Hematopoietic multipotent progenitor cell treated with erythropoietin and hydrocortisone succinate and interleukin-3 and kit ligand, for 4 days (in vitro differentiated cells): ENCODE measurements at regions not wholly inside any gene's neighbourhood (a gene's known extent, or its start where the extent isn't known, plus 50 kb on each side); places are given as distances from the start of the nearest gene placed in this dataset.

Source experiments
- DNase-seq: peaks from one replicate; pipeline ENCODE4 v3.0.0-alpha.2; 2015

DNA sequence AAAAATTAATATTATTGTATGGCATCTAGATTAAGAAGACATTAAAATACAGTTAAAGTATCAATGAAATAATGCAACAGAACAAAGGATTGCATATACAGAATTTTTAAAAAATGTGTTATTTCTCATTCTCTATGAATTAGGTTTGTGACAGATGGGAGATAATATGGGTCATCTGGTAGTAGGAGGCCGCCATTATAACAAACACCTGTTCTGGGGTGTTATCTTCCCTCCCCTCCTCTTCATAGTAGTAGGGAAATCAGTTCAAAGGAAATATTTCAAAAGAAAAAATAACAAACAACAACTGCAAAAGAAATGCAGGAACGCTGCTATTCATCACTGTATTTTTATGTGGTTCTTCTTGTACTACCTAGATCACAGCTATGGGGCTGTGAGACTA, 187.0 kb upstream of the ATP2B1 start:
- DNase-seq = no peak

DNA sequence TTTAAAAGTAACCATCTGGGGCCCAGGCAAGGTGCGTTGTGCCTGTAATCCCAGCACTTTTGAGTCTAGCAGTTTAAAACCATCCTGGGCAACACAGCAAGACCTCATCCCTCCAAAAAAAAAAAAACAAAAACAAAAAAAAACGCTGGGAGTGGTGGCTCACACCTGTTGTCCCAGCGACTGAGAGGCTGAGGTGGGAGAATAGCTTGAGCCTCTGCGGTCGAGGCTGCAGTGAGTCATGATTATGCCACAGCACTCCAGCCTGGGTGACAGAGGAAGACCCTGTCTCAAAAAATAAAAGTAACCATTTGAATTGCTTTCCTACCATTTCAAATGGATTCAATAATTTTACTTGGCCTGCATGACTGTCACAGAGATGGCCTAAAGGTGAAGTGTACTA, 186.5 kb upstream of the ATP2B1 start:
- no peak for DNase-seq

DNA sequence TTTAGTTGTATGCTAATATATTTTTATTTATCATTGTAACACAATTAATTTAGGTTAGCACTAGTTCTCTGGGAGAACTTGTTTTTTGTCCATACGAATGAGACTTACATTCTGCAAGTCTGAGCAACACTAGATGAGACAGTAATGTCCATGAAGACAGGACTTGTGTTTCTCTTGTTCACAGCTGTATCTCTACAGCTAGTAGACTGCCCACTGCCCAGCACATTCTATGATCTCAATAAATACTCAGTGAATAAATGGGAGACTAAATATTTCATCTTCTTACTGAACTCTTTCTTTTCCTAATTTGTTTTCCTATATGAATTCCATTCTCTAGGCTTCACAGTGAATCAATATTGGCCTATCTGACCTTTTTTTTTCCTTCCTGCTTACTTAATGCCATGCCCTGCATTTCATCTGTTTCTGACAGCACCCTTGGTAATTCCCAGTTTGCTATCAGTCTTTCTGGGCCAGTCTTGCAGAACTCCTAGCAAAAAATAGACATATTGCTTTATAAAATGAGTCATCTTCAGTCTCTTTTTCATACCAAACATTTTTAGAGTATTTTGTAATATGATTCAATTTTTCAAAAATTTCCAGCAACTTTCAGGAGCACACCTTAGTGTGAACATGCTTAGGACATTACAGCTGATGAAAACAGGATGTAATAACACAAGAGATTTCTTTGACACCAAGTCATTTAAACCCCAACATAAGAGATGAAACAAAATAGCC, 185.5 kb upstream of the ATP2B1 start:
- DNase-seq = no peak

DNA sequence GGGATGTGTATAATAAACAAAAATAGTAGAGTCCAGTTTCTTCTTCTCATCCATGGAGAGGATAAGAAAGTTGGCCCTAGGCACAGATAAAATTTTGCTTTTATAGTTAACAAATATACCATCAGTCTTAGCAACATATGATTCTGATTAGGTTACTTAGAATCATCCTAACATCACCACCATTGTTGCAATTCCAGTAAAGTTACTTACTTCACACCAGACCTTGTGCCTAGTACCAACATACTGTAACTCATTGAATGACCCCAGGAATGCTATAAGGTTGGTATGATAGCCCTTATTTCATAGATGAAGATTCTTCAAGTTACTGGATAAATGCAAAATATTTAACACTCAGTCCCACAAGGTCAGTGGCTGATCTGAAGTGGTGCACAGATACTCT, 183.8 kb upstream of the ATP2B1 start:
- no peak for DNase-seq

DNA sequence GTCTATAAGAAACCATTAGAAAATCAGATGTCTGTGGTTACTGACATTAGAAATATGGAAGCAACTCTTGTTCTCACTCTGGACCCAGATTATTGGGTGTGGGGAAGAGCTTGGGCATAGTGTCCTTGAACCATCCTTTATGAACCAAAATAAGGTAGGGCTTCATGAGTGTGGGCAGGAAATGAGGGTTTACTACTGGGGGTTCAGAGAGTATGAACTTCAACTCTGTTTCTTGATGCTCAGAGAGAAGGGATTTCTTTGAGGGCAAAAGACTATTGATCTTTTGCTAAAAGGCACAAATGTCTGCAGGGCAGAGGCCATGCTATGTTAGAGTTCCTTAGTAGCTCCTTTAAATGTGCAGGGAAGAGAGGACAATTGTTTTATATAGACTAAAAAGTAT, 183.3 kb upstream of the ATP2B1 start:
- DNase-seq = no peak

DNA sequence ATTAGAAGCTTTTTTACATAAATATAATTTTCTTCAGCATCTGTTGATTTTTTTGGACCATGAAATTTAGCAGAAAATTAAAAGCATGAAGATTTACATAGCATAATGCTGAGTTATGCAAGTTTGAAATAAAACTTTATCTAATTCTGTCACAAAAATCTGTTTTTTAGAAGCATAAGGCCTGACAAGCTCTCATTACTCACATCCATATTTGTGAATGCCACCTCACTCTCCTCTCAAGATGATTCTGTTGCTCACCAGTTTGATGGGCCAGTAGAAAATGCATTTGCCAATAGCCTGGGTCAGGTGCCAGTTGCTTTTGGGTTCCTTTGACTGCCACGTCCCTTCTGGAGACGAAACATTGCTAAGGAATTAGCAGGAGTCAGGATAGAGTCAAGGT, 181.5 kb upstream of the ATP2B1 start:
- no peak for DNase-seq

DNA sequence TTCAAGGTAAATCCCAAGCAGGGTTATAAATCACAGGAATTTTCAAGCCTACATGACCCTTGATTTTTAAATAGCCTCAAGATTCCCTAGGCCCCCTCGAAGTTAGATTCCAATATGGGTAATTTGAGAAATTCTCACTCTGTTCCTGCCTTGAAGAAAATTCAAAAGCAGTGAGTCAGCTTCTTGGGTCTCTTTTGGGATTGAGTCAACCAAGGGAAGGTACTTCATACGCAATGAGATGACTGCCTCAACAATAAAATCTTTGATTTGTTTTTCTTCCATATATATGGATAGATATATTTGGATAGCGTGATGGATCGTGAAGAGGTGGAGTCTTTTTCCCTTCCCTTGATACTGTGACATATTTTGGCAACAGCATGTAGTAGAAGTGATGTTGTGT, 180.4 kb upstream of the ATP2B1 start:
- DNase-seq = no peak

DNA sequence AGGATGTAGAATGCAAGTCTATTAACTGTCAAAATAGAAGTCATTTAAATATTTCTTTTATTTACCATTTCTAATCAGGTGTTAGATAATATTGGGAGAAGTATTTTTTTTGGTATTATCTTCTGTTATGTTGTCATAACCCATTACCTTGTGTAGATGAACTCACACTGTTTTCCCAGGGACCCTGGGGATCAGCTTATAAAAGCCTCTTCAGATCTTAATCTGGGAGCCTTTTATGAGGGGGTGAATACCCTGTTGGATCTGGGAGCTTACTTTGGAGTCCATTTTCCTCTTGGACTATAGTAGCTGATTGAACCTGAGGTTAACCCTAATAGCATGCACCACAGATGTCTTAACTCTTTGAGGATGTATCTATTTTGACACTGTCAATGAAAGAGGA, 176.3 kb upstream of the ATP2B1 start:
- no peak for DNase-seq

DNA sequence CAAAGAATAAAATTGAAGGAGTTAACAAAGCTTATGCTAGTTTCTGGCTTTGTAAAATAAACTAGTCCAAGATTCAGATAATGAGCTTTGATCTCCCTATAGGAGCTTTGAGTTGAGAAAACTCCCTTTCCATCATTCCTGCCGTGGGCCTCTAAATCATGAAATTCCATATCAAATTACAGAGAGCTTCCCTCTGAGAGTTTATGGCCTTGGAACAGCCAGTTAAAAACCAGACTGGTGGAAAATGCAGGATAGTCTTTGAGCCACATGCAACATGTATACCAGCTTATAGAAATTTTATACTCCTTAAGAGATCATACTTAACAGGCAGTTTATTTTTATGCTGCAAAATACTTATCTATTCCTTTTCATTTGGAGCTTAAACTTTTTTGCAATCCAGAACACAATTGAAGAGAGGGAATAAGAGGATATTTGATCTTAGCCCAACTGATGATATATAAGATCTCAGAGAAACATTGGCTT, 175.8 kb upstream of the ATP2B1 start:
- DNase-seq = no peak

DNA sequence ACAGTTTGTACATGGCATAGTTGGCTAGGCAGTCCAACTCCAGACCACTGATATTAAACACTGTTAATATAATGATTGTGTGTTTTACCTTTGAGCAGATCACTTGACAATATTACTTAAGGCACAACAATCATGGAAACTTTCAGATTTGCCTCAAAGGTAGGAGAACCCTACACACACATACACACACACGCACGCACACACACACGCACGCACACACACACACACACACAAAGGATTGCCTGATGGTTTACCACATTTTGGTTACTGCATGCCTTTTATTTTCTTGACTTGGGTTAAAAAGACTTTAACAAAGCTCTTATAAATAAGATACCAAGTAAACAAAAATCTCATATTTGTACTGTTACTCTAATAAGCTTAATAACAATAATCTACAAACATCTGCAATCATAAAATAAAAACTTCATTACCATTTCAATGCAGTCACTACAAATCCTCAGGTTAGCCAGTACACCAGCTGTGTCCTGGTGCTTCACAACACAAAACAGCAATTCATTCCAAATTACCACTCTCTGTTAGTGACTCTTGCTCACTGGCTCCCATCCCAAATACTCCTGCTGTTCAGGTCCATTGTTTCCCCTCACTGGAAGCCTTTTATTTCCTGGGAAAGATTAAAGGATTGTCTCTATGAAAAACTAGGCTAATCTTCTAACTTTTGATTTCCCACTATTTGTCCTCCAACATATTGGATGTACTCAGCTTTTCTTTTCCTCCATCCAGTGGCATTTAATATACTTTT, 175.2 kb upstream of the ATP2B1 start:
- DNase-seq = no peak

DNA sequence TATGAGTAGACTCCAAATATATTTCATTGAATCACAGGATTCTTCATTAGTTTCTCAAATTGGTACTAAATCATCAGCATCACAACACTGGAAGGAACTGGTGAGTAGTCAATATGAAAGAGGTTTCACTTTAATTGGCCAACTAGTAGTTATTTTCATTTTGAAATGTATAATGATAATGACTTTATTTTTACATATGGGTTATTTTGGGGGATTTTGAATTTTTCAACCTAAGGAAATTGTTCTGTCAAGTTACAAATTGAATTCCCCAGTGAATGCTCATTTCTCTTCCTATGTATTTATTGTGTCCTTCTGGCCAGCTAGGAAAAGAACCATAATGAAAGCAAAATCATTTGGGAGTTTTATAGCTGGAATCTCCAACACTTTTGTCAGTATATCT, 174.2 kb upstream of the ATP2B1 start:
- DNase-seq = no peak

DNA sequence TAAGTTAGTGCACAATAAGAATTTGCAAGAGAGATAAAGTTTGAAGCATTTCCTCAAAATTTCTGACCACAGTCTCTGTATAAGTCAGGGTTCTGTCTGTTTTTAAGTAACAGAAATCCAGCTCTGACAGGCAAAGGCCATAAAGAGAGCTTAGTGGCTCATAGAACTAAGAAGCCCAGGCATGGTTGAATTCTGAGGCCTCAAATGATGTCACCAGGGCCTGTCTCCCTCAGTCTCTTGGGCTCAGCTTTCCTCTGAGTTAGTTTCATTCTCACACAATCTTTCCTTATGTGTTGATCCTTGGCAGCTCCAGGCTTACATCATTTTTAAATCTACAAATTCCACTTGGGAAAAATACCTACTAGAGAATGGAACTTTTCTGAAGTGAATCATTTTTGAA, 173.4 kb upstream of the ATP2B1 start:
- peak; percentile 49 for DNase-seq

DNA sequence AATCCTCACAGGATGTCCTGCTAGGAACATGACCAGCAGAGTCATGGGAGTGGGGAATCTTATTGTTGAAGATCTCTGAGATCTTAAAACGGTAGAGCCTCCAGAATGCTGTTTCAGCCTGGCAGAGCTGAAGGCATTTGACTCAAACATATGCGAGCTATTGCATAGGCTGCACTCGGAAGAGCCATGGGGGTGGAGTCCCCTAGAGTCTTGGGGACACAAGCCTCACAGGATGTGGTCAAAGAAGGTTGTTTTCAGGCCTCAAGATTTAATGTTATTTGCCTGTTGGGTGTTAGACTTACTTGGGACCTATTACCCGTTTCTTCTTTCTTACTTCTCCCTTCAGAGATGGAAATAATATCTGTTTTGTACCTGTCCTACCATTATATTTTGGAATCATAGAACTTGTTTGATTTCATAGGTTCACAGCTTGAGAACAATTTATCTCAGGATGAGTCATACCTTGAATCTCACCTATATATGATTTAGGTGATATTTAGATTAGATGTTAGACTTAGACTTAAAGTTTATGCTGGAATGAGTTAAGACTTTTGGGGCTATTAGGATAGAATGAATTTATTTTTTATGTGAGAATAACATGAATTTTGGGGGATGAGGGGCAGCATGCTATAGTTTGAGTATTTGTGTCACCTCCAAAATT, 172.2 kb upstream of the ATP2B1 start:
- peak; percentile 78 for DNase-seq

DNA sequence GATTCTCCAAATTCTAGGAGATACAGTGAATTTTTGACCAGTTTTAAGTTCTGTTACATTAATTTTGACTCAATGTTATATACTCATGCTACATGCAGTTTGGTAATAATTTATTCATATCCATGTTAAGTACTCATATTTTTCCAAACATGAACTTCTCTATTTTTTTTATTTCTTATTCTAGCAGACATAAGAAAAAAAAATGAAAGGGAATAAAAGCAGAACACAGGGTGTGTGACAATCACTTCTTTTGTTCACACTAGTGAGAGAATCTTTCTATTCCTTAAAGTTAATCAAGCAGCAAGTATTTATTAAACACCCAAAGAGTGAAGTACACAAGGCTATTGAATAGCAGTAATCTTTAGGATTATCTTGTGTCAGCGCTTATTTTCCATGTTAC, 171.1 kb upstream of the ATP2B1 start:
- DNase-seq = no peak

DNA sequence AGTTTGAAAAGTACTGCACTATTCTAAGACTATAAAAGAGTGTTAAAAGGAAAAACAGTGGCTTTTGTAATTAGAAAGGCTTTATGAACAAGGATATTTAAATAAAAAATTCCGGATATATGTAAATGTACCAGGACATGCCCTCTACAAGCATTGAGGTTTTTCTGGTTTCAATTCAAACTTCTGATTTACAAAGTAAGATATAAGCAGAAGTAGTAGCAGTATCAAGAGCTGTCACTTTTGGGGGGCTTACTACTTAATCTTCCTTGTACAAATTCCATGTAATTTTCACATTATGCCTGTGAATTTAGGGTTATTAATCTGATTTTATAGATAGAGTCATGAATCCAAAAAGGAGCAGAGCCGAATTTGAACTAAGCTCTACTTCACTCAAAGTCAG, 170.3 kb upstream of the ATP2B1 start:
- no peak for DNase-seq

DNA sequence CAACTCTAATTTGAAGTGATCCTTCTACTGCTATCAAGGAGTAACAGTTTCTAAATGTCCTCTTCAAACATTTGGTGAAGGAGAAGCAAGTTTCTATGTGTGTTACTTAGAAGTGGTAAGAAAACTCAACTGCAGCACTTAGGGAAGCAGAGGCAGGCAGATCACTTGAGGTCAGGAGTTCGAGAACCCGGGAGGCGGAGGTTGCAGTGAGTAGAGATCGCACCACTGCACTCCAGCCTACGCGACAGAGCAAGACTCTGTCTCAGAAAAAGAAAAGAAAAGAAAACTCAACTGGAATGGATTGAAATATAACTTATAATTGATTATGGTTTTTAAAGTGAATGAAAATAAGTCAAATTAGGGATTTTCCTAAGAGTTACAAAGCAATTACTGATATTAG, 169.7 kb upstream of the ATP2B1 start:
- DNase-seq = no peak

DNA sequence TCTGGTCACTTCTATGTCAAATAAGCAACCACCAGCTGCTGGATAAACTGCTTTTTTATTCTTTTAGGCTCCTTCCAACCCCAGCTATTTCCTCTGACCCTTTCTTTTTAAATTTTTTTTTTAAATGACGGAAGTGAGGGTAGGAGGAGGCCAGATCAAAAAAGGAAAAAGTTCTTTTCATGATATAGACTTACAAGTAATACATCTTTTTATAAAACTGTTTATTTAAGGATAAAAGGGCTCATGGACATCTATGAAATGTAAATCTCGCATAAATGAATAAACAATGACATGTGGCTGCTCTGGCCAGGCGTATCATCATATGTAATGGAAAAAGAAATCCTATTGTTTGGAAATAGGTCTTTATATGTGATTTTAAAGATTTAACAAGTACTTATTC, 169.0 kb upstream of the ATP2B1 start:
- DNase-seq = no peak

DNA sequence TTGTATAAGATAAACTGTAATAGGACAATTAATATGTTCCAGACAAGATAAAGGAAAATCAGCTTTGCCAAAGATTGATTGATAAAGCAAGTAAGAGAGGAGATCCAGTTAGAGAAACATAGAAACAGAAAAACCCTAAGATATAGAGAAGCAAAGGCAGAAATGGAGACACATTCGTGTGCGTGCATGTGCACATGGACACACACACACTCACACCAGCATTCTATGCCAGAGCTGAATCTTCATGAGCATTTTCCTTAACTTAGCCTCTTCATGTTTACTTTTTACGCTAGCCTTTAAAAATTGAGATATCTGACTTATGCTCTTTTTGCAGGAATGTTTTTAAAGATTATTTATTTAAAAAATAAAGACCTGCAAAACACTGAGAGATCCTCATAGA, 168.5 kb upstream of the ATP2B1 start:
- no peak for DNase-seq

DNA sequence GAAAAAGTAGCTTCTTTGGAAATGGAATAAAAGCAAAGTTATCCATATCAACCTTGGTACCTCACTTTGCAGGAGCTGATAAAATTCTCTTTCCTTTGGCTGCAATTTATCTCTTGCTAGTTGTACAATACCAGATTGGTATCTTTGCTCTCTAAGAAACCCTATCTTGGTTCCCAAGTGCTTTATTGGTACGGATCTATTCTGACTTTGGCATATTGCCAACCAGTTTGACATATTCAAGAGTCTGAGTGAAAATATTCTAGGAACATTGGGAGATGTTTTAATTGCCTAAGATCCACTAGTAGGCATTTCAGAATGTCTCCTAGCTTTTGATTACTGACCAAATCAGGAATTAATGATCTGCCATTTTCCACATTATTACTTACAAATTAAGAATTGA, 167.2 kb upstream of the ATP2B1 start:
- DNase-seq = no peak

DNA sequence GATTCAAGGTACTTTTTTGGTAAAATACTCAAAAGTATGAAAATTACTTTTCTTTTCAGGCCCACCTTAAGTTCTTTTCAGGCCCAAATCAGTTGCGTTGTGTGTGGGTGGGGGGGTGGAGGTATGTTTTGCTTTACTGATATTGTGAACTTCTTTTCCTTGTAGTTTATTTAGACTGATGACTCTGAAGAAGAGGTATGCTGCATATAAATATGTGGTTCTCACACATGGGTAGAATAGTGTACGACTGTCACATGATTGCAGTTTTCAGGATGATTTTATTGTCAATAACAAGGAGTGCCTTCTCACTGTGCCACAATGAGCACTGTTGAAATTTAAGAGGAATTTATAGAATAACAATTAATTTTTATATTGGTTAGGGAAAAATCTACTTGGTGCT, 166.6 kb upstream of the ATP2B1 start:
- no peak for DNase-seq

DNA sequence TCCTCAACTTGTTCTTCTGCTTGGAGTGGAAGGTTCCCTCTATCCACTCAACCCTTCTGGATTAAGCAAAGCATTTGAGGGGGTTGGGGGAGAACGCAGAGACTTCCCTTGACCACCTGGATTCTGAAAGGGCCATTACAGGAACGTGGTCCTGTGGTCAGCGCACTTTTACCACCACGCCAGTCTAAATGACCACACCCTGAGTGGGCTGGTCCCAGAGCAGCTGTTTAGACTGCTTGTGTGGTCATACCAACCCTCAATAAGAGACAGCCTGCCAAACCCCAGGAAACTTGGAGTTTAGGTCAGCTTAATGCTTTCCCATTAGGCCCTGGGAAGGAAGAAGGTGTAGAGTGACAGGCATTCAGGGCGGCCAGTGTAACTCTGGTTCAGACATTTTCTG, 165.5 kb upstream of the ATP2B1 start:
- DNase-seq = no peak

DNA sequence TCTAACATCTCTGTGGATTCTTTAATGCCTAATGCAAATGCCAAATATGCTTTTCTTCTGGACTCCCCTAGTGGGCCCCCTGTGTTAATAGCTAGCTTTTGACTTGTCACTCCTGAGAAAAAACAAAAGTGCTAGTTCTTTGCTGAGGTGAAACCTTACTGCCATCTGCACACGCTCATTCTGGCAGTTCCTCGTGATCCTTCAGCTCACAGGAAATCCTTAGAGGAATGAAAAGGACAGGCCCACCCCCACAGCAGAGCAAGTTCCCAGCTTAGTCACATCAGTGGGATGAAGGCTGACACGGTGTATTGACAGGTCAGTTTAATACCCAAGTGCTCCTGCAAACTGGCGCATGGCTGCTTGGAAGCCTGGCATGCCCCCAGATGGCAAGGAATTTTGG, 165.1 kb upstream of the ATP2B1 start:
- peak; percentile 38 for DNase-seq

DNA sequence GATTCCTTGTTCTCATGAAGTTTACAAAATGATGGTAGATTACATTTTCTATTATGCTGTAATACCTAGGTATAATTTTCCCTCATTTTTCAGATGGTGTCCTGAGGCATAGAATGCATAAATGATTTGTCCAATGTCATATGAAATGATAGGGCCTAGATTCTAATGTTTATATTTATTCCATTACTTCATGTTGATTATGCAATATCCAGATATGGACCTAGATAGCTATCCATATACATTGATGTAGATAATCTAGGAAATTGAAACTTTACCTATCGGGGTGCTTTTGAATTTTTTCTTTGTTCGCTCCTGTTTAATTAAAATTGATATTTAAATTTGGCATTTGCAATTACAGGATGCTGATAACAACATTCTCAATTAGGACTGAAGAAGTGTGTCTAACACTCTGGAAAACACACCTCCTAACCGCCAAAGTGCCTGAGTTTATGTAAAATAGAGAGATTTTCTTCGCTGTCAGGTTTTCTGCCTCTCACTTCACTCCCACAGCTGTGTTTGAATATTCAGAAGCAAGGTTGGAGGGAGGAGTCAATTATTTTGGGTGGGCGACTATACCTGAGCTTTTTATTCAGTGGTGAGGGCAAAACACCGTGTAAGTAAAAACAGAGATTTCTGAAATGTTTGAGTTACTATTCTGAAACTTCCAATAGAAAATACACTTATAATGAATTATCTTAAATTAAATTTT, 164.4 kb upstream of the ATP2B1 start:
- no peak for DNase-seq
